ENCODE measurements at regions not wholly inside any gene's neighbourhood (a gene's known extent, or its start where the extent isn't known, plus 50 kb on each side); places are given as distances from the start of the nearest gene placed in this dataset.
"Not testable (repeated sequence)": the region's sequence is repeated elsewhere in the genome, so short reads cannot be mapped to it uniquely, and the experiment has no call there.

DNA sequence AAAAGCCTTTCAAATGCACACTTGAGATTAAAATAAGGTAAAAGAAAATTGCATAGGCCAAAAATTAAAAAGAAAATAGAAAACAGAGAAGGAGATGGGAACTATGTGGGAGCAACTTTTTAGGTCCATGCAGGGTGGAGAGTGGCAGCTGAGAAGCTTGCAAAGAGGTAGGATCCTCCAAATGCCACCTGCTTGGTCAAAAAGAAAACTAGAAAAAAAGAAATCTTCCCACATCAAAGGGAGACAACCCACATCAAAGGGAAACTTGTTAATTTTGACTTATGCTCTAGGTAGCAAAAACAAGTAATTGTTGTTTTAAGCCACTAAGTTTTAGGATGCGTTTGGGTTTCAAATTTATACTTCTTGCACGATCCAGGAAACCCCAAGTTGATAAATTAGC, 342.9 kb downstream of the IL20RB start:
- no peak for DNase-seq (ENCODE audit: low read depth in 2 of 2)

DNA sequence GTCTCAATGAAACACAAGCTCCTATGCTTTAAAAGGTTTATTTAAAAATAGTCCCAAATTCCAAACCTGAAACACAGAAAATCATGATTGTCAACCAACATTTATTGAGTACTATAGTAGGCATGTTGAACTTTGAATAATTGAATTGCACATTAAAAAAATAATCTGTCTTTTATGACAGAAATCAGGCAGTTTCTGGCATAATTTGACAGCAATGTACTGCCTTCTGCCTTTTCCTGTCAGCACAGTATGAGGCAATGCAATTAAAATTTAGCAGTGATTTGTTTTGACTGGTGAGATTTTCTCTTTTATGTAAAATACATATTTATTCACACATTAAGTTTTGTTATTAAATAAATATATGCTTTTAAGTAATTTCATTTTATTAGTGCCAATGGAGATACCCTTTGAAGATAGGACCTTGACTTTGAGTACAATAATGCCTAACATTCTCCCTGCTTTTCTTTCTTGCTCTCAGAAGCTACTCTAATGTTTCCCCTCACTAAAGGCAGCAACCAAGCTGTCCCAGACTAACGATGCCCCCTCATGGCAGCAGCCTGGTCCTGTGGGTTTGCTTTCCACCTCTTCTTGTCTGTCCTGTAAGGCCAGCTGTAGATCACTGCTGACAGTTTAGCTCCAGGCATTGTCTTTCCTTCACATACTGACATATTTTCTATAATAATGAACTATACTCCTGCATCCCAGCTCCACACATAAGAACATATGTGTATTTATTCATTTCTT, 346.7 kb downstream of the IL20RB start:
- DNase-seq (ENCODE audit: low read depth in 2 of 2) = no peak

GRCh38 chr3:137324114-137324513, 366.3 kb downstream of the IL20RB start:
- DNase-seq (ENCODE audit: low read depth in 2 of 2) = no peak

GRCh38 chr3:137325170-137325569, 367.4 kb downstream of the IL20RB start:
- no peak for DNase-seq (ENCODE audit: low read depth in 2 of 2)

DNA sequence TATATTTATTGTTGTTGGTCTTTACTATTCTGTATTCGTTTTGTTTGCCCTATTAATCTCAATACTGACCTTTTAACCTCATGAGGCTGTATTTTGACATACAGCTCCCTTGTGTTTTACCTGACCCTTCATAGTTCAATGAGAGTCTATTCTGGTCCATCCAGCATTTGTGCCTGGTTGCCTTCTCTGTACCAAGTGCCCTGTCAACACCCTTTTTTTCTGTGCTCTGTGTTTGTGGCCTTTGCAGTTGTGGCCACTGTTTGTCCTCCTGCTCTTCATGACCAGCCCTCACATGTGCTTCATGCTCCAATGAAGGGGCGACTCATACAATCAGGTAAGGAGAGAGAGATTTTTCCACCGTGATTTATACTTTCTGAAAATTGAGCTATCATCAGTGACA, 368.2 kb downstream of the IL20RB start:
- no peak for DNase-seq (ENCODE audit: low read depth in 2 of 2)

GRCh38 chr3:137329594-137329993, 371.8 kb downstream of the IL20RB start:
- no peak for DNase-seq (ENCODE audit: low read depth in 2 of 2)

GRCh38 chr3:137330246-137330645, 372.5 kb downstream of the IL20RB start:
- no peak for DNase-seq (ENCODE audit: low read depth in 2 of 2)

GRCh38 chr3:137332297-137332696, 374.5 kb downstream of the IL20RB start:
- DNase-seq (ENCODE audit: low read depth in 2 of 2) = no peak

DNA sequence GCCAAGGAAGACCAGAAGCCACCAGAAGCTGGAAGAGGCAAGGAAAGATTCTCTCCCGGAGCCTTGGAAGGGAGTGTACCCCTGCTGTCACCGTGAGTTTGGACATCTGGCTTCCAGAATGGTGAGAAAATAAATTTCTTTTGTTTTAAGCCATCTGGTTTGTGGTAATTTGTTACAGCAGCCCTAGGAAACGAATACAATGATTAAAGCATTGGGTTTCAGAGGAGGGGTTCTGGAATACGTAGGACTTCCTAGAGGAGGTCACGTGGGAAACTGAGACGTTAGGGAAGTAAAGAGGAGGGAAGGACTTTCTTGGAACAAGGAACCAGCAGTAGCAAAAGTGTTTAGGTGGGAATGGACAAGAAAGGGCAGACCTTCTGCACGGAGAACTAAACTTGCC, 377.7 kb downstream of the IL20RB start:
- no peak for DNase-seq (ENCODE audit: low read depth in 2 of 2)

DNA sequence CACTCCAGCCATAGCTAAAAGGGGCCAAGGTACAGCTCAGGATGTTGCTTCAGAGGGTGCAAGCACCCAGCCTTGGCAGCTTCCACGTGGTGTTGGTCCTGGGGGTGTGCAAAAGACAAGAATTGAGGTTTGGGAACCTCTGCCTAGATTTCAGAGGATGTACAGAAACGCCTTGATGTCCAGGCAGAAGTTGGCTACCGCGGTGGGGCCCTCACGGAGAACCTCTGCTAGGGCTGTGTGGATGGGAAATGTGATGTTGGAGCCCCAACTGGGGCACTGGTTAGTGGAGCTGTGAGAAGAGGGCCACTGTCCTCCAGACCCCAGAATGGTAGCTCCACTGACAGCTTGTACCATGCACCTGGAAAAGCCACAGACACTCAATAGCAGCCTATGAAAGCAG, 380.6 kb downstream of the IL20RB start:
- not testable (repeated sequence) for DNase-seq (ENCODE audit: low read depth in 2 of 2)

DNA sequence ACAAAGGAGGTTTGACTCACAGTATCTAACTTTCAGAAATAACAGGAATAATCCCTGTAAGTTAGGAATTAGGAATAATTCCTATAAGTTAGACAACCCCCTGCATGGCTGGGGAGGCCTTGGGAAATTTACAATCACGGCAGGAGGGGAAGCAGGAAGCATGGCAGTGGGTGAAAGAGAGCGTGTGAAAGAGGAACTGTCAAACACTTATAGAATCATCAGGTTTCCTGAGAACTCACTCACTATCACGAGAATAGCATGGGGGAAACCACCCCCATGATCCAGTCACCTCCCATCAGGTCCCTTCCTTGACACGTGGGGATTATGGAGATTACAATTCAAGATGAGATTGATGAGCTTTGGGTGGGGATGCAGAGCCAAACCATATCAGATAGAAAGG, 385.5 kb downstream of the IL20RB start:
- DNase-seq (ENCODE audit: low read depth in 2 of 2) = no peak

GRCh38 chr3:137347132-137347531, 389.3 kb downstream of the IL20RB start:
- no peak for DNase-seq (ENCODE audit: low read depth in 2 of 2)

DNA sequence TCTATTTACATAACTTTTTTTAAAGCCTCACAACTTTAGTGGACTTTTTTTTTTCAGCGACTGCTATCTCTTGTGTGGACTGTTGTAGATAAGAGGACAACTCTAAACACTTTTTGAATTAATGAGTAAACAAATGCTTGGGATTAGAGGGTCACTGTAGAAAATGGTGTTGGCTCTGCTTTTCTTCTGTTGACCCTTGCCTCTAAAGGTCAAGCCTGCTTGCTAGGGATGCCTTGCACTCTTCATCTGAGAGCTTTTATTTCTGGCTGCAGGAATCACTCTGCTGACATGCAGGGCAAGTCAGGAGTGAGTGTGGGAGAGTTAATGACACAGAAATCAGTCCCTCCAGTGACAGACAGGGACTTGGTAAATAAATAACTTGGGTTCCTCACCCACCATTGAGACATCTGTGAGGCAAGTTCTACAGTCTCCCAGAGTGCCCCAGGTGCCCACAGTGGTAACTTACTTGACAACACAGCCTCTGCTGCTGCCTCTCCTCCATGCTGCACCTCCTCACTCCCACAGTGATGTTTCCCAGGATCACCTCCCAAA, 390.1 kb downstream of the IL20RB start:
- DNase-seq (ENCODE audit: low read depth in 2 of 2) = no peak

GRCh38 chr3:137348936-137349335, 391.2 kb downstream of the IL20RB start:
- no peak for DNase-seq (ENCODE audit: low read depth in 2 of 2)

DNA sequence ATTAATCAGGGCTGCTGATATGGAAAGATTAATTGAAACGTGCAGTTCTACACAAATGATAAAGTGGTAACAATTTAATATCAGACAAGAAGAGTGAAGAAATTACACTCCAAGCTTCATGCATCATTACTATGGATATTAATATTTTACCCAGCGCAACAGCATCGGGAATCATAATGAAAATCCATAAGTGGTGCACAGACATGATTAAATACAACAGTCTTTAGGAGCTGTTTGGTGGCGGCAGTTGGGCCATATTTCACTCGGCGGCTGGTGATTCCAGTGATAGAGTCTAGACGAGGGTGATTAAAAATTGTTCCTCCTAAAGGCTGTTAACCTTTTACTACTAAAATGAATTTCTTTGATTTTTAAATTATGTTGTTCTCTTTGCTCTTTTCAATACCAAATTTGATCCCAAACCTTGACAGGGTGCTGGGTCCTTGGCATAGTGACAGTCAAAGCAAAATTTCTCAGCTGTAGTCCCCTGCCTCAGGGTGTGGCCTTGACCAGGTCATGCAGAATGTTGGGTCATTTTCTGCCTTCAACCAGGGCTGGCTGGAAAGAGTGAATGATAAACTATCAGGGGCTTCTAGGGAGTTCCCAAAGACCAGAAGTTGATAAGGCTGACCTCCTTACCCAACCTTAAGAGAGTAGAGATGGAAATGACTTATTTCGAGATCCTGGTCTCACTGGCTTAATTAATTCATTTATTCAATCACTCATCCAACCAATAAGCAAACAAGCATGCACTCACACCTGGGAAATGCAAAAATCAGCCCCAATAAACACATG, 392.0 kb downstream of the IL20RB start:
- no peak for DNase-seq (ENCODE audit: low read depth in 2 of 2)

GRCh38 chr3:137360531-137361201, 402.9 kb downstream of the IL20RB start:
- DNase-seq (ENCODE audit: low read depth in 2 of 2) = no peak

GRCh38 chr3:137382005-137382594, 382.0 kb upstream of the SOX14 start:
- no peak for DNase-seq (ENCODE audit: low read depth in 2 of 2)

DNA sequence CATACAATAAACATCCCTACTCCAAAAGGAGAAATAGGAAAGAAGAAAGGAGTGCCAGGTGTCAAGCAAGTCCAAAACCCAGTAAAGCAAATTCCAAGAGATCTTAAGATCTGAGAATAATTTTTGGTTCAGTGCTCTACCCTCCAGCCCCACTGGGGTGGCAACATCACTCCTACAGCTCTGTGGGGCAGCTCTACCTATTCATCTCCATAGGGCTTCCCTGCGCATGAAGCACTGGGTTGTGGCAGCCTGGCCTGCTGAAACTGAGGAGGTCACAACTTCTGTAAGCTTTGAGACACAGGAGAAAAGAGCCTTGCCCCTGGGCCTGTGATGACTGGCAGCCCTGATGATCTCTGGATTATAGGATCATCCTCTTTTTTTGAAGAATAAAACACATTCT, 378.2 kb upstream of the SOX14 start:
- DNase-seq (ENCODE audit: low read depth in 2 of 2) = no peak

DNA sequence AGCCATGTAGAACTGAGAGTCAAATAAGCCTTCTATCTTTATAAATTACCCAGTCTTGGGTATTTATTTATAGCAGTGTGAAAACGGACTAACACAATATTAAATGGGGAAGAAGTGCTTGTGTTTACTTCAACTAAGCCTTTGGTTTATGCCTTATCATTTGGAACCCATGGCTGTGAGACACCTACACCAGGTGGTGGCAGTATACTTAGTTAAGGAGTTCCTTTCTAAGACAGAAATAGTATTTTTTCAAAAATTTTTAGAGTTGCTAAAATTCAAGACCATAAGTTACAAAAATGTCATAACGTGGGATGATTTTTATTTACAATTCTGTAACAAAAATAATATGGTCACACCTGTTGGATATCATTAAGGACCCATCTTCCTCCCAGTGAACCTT, 354.5 kb upstream of the SOX14 start:
- DNase-seq (ENCODE audit: low read depth in 2 of 2) = no peak

GRCh38 chr3:137410028-137410427, 354.1 kb upstream of the SOX14 start:
- DNase-seq (ENCODE audit: low read depth in 2 of 2) = no peak

- DNase-seq (ENCODE audit: low read depth in 2 of 2) = no peak
Measured at GRCh38 chr3:137420198-137420995, 343.7 kb upstream of the SOX14 start.
